PC-9 (cell line): ENCODE measurements at regions not wholly inside any gene's neighbourhood (a gene's known extent, or its start where the extent isn't known, plus 50 kb on each side); places are given as distances from the start of the nearest gene placed in this dataset.

Experiments
- CTCF ChIP-seq: fragments of 200-600 bp; sonication (generic); conservative IDR thresholded peaks from 2 replicates; pipeline ENCODE4 v1.6.1; 2017; ENCODE audit warnings: mixed run types, antibody characterized with exemption, mild to moderate bottlenecking, moderate library complexity
- EZH2 ChIP-seq: fragments of 200-600 bp; sonication (generic); IDR thresholded peaks from 2 replicates; pipeline ENCODE4 v1.8.0; 2017; ENCODE audit warnings: antibody characterized with exemption, low read depth

- TF ChIP-seq EZH2 (no peak), CTCF (no peak)
Observed at GRCh38 chr18:4931209-4931608, 265.8 kb downstream of the AKAIN1 start.
